NCI-H2029 (cell line): ENCODE measurements at regions not wholly inside any gene's neighbourhood (a gene's known extent, or its start where the extent isn't known, plus 50 kb on each side); places are given as distances from the start of the nearest gene placed in this dataset.
"Not testable (repeated sequence)": the region's sequence is repeated elsewhere in the genome, so short reads cannot be mapped to it uniquely, and the experiment has no call there.

ENCODE experiments used
- DNase-seq: peaks from one replicate; lab custom pipeline; 2025; lab: John Stamatoyannopoulos, UW

GRCh38 chr4:118587116-118587831 is 97.9 kb upstream of the METTL14 start:
- DNase-seq = no peak

DNA sequence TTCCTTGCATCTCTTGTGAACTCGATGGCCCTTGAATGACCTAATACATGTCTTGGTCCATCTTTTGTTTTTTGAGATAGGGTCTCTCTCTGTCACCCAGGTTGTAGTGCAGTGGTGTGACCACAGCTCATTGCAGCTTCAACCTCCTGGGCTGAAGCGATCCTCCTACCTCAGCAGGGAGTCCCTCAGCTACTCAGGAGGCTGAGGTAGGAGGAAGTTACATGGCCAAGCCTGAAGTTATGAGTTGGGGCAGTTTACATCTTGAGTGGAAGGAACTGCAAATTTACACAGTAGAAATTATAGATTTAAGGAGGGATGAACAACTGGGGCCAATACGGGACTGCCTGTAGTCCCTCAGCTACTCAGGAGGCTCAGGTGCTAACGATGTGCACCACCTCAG is 97.2 kb upstream of the METTL14 start:
- no peak for DNase-seq

DNA sequence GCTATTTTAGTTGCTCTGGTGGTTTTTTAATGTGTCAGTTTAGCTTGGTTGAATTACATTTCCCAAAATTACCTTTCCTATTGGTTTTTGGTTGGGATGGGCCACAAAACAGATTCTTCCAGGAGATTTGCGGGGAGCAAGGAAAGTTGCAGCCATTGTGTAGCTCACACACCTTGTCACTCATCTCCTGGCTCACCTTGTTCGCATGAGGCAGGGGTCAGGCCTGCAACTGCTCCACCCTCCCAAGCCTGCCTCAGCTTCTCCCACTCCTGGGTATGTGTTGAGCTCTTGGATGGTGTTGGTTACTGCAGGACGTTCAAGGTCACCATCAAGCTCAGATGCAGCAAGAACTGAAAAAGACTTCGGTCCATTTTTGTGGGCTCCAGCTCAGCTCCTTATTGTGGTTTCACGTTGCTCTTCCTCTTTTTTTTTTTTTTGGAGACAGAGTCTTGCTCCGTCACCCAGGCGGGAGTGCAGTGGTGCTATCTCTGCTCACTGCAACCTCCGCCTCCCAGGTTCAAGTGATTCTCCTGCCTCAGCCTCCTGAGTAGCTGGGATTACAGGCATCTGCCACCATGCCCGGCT is 95.6 kb upstream of the METTL14 start:
- DNase-seq = no peak

- DNase-seq = peak; percentile 23
Observed at GRCh38 chr4:118591339-118592046, 93.7 kb upstream of the METTL14 start.

GRCh38 chr4:118592289-118592688 is 92.9 kb upstream of the METTL14 start:
- not testable (repeated sequence) for DNase-seq

- DNase-seq = not testable (repeated sequence)
Observed at GRCh38 chr4:118595883-118596282, 89.3 kb upstream of the METTL14 start.

DNA sequence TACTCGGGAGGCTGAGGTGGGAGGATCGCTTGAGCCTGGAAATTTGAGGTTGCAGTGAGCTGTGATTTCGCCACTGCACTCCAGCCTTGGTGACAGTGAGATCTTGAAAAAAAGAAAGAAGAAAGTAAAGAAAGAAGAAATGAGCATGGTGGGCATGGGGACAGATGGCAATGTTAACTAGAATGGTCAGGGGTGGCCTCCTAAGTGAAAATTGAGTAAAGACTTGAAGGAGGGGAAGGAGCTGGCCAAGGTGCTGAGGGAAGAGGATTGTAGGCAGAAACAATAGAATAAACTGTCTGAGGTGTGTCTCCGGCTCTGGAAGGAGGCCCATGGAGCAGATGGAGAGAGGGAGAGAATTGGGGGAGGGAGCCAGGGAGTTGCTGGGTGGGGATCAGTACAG is 60.1 kb upstream of the METTL14 start:
- not testable (repeated sequence) for DNase-seq

GRCh38 chr4:118629697-118630096 is 55.5 kb upstream of the METTL14 start:
- not testable (repeated sequence) for DNase-seq

- DNase-seq = not testable (repeated sequence)
Observed at GRCh38 chr4:118630897-118631296, 54.3 kb upstream of the METTL14 start.

- not testable (repeated sequence) for DNase-seq
Observed at GRCh38 chr4:118631321-118632050, 53.7 kb upstream of the METTL14 start.

GRCh38 chr4:118633476-118633875 is 51.7 kb upstream of the METTL14 start:
- DNase-seq = not testable (repeated sequence)

DNA sequence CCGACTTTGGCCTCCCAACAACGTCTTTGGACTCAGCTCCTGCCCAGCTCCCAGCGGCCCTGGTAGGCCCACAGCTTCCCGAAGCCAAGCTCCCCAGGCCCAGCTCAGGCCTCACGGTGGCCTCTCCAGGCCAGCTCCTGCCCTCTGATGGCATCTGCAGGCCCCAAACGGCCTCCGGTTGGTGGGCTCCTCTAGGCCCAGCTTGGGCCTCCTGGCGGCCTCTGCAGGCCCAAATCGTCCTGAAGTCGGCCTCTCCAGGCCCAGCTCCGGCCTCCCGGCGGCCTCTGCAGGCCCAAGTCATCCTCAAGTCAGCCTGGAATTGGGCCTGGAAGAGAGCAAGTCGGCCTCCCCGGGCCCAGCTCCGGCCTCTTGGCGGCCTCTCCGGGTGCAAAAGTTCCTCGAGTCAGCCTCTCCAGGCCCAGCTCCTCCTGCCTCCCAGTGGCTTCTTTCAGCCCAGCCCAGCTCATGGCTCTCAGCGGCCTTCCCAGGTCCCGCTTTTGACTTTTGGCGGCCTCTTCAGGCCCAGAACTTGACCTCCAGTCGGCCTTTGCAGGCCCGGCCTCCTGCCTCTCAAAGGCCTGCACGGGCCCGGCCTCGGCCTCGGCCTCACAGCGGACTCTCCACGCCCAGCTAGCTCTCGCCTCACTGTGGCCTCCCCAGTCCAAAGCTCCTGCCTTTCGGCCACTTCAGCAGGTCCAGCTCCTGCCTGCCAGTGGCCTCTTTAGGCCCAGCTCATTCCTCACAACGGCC is 50.9 kb upstream of the METTL14 start:
- DNase-seq = not testable (repeated sequence)
